ENCODE measurements at regions not wholly inside any gene's neighbourhood (a gene's known extent, or its start where the extent isn't known, plus 50 kb on each side); places are given as distances from the start of the nearest gene placed in this dataset.

- H3K4me3 ChIP-seq (ENCODE audit: insufficient read depth, low read length, poor library complexity, severe bottlenecking) = no peak overlapping the region
- no peak overlapping the region for H3K9ac ChIP-seq (ENCODE audit: low read length)
- H3K4me2 ChIP-seq (ENCODE audit: low read depth, low read length, poor library complexity, severe bottlenecking) = no peak overlapping the region
- H3F3A ChIP-seq (ENCODE audit: insufficient read depth) = no peaks in the 10 kb centered on the region
- H2AFZ ChIP-seq (ENCODE audit: low read depth, low read length, severe bottlenecking) = no peak overlapping the region
- no peak overlapping the region for H3K27ac ChIP-seq (ENCODE audit: low read depth, low read length)
- no peaks in the 10 kb centered on the region for H3K9me2 ChIP-seq (replicated peaks; ENCODE audit: insufficient read depth, low read length)
- H3K36me3 ChIP-seq (ENCODE audit: low read length) = no peaks in the 10 kb centered on the region
- no peaks in the 10 kb centered on the region for H4K20me1 ChIP-seq (ENCODE audit: low read depth, low read length)
- TF ChIP-seq, protein P1, sequence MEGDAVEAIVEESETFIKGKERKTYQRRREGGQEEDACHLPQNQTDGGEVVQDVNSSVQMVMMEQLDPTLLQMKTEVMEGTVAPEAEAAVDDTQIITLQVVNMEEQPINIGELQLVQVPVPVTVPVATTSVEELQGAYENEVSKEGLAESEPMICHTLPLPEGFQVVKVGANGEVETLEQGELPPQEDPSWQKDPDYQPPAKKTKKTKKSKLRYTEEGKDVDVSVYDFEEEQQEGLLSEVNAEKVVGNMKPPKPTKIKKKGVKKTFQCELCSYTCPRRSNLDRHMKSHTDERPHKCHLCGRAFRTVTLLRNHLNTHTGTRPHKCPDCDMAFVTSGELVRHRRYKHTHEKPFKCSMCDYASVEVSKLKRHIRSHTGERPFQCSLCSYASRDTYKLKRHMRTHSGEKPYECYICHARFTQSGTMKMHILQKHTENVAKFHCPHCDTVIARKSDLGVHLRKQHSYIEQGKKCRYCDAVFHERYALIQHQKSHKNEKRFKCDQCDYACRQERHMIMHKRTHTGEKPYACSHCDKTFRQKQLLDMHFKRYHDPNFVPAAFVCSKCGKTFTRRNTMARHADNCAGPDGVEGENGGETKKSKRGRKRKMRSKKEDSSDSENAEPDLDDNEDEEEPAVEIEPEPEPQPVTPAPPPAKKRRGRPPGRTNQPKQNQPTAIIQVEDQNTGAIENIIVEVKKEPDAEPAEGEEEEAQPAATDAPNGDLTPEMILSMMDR (IDR thresholded peaks at IDR 0.05; ENCODE audit: insufficient read depth, low read length, poor library complexity, severe bottlenecking) = no peak
- TF ChIP-seq EZH2phosphoT487 (conservative IDR thresholded peaks at IDR 0.05; ENCODE audit: low read length) = no peak
- no peaks in the 10 kb centered on the region for H3K79me2 ChIP-seq (ENCODE audit: insufficient read depth, low read length)
- no peaks in the 10 kb centered on the region for H3K9me3 ChIP-seq (ENCODE audit: insufficient read depth, low read length)
- no peaks in the 10 kb centered on the region for H3K27me3 ChIP-seq (ENCODE audit: low read length)
Measured at GRCh38 chr22:49432897-49433443, 394.7 kb downstream of the BRD1 start.

- H3K36me3 ChIP-seq (ENCODE audit: low read length) = no peaks in the 10 kb centered on the region
- H4K20me1 ChIP-seq (ENCODE audit: low read depth, low read length) = no peaks in the 10 kb centered on the region
- H3K4me3 ChIP-seq (ENCODE audit: insufficient read depth, low read length, poor library complexity, severe bottlenecking) = no peak overlapping the region
- no peak overlapping the region for H3K4me2 ChIP-seq (ENCODE audit: low read depth, low read length, poor library complexity, severe bottlenecking)
- no peaks in the 10 kb centered on the region for H3K79me2 ChIP-seq (ENCODE audit: insufficient read depth, low read length)
- no peak for TF ChIP-seq EZH2phosphoT487 (conservative IDR thresholded peaks at IDR 0.05; ENCODE audit: low read length)
- TF ChIP-seq, protein P1 (IDR thresholded peaks at IDR 0.05; ENCODE audit: insufficient read depth, low read length, poor library complexity, severe bottlenecking) = no peak
- no peak overlapping the region for H3K27ac ChIP-seq (ENCODE audit: low read depth, low read length)
- no peak overlapping the region for H3K9ac ChIP-seq (ENCODE audit: low read length)
- H3K27me3 ChIP-seq (ENCODE audit: low read length) = no peaks in the 10 kb centered on the region
- H3F3A ChIP-seq (ENCODE audit: insufficient read depth) = no peaks in the 10 kb centered on the region
- H3K9me3 ChIP-seq (ENCODE audit: insufficient read depth, low read length) = no peaks in the 10 kb centered on the region
- H3K9me2 ChIP-seq (replicated peaks; ENCODE audit: insufficient read depth, low read length) = no peaks in the 10 kb centered on the region
- H2AFZ ChIP-seq (ENCODE audit: low read depth, low read length, severe bottlenecking) = no peak overlapping the region
Measured at GRCh38 chr22:49432211-49432896, 395.3 kb downstream of the BRD1 start.

DNA sequence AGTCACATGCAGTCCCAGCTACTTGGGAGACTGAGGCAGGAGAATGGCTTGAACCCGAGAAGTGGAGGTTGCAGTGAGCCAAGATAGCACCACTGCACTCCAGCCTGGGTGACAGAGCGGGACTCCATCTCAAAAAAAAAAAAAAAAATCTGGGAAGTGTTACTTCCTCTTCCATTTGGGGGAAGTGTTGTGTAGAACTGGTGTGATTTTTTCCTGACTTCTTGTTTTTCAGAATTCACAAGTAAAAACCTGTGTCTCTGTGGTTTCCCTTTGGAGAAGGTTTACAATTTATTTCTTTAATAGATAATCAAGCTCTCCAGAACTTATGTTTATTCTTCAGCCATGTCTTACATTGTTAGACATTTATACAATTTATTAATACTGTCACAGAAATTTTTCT lies 396.1 kb downstream of the BRD1 start:
- H3K79me2 ChIP-seq (ENCODE audit: insufficient read depth, low read length) = no peaks in the 10 kb centered on the region
- no peaks in the 10 kb centered on the region for H3F3A ChIP-seq (ENCODE audit: insufficient read depth)
- no peak overlapping the region for H2AFZ ChIP-seq (ENCODE audit: low read depth, low read length, severe bottlenecking)
- no peak overlapping the region for H3K4me3 ChIP-seq (ENCODE audit: insufficient read depth, low read length, poor library complexity, severe bottlenecking)
- no peaks in the 10 kb centered on the region for H3K36me3 ChIP-seq (ENCODE audit: low read length)
- no peaks in the 10 kb centered on the region for H3K27me3 ChIP-seq (ENCODE audit: low read length)
- H3K27ac ChIP-seq (ENCODE audit: low read depth, low read length) = no peak overlapping the region
- H3K4me2 ChIP-seq (ENCODE audit: low read depth, low read length, poor library complexity, severe bottlenecking) = no peak overlapping the region
- no peaks in the 10 kb centered on the region for H4K20me1 ChIP-seq (ENCODE audit: low read depth, low read length)
- H3K9me3 ChIP-seq (ENCODE audit: insufficient read depth, low read length) = no peaks in the 10 kb centered on the region
- H3K9me2 ChIP-seq (replicated peaks; ENCODE audit: insufficient read depth, low read length) = no peaks in the 10 kb centered on the region
- no peak overlapping the region for H3K9ac ChIP-seq (ENCODE audit: low read length)
- TF ChIP-seq, protein P1 (IDR thresholded peaks at IDR 0.05; ENCODE audit: insufficient read depth, low read length, poor library complexity, severe bottlenecking) = no peak
- TF ChIP-seq EZH2phosphoT487 (conservative IDR thresholded peaks at IDR 0.05; ENCODE audit: low read length) = no peak
